WTC11 (cell line): ENCODE measurements at regions not wholly inside any gene's neighbourhood (a gene's known extent, or its start where the extent isn't known, plus 50 kb on each side); places are given as distances from the start of the nearest gene placed in this dataset.

Source experiments
- ATAC-seq: fragments of 200-7000 bp; cut with Tn5 transposase; 2 replicates; pipeline ENCODE4 v1.10.0; 2021; ENCODE audit warnings: mild to moderate bottlenecking, moderate library complexity
- CTCF ChIA-PET: fragments of 300-600 bp; sonication (Branson Sonifier 250); formaldehyde crosslinking; loops from one replicate; lab custom pipeline; 2021; ENCODE audit warnings: antibody characterized with exemption; lab: Charles Lee
- POLR2A ChIA-PET: fragments of 350-600 bp; sonication (Branson Sonifier 250); formaldehyde crosslinking; loops from one replicate; lab custom pipeline; 2021; ENCODE audit warnings: antibody characterized with exemption; lab: Charles Lee
- DNase-seq: peaks from one replicate; pipeline ENCODE4 v3.0.0; 2021; ENCODE audit warnings: low spot score
- H3K27ac Mint-ChIP-seq: 2 replicates; pipeline ENCODE4 v1.8.0; 2021; ENCODE audit warnings: mixed read lengths
- H3K27me3 Mint-ChIP-seq: 2 replicates; pipeline ENCODE4 v1.8.0; 2021; ENCODE audit warnings: low read depth, mild to moderate bottlenecking, moderate library complexity, mixed read lengths
- H3K36me3 Mint-ChIP-seq: 2 replicates; pipeline ENCODE4 v1.8.0; 2021; ENCODE audit warnings: mixed read lengths
- H3K4me1 Mint-ChIP-seq: 2 replicates; pipeline ENCODE4 v1.8.0; 2022; ENCODE audit warnings: mixed read lengths
- H3K4me3 Mint-ChIP-seq: 2 replicates; pipeline ENCODE4 v1.8.0; 2021; ENCODE audit warnings: mild to moderate bottlenecking, moderate library complexity, mixed read lengths
- H3K9me3 Mint-ChIP-seq: 2 replicates; pipeline ENCODE4 v1.8.0; 2021; ENCODE audit warnings: mixed read lengths
- ATF1 ChIP-seq: sonication (generic); formaldehyde crosslinking; IDR thresholded peaks from 2 replicates; pipeline ENCODE4 v1.8.1; 2023; ENCODE audit warnings: mild to moderate bottlenecking, moderate library complexity, missing genetic modification reagents
- ATF2 ChIP-seq: sonication (generic); formaldehyde crosslinking; IDR thresholded peaks from 2 replicates; pipeline ENCODE4 v1.8.1; 2022; ENCODE audit warnings: low read depth, missing genetic modification reagents, borderline replicate concordance
- CBFB ChIP-seq: sonication (generic); formaldehyde crosslinking; IDR thresholded peaks from 2 replicates; pipeline ENCODE4 v1.8.1; 2022; ENCODE audit warnings: mild to moderate bottlenecking, low read depth, missing genetic modification reagents
- FOXK1 ChIP-seq: sonication (generic); formaldehyde crosslinking; IDR thresholded peaks from 2 replicates; pipeline ENCODE4 v1.8.0; 2022; ENCODE audit warnings: mild to moderate bottlenecking, moderate library complexity, missing genetic modification reagents
- GRHL2 ChIP-seq: fragments of 250-450 bp; sonication (Bioruptor Pico); IDR thresholded peaks from 2 replicates; pipeline ENCODE4 v1.8.0; 2022; ENCODE audit warnings: mild to moderate bottlenecking, moderate library complexity; ENCODE audit not compliant: insufficient replicate concordance, severe bottlenecking
- HMGA2 ChIP-seq: fragments of 250-450 bp; sonication (Bioruptor Pico); IDR thresholded peaks from 2 replicates; pipeline ENCODE4 v1.4.0; 2021; ENCODE audit warnings: mild to moderate bottlenecking, moderate library complexity
- JUN ChIP-seq: sonication (generic); formaldehyde crosslinking; IDR thresholded peaks from 2 replicates; pipeline ENCODE4 v1.8.0; 2023; ENCODE audit warnings: mild to moderate bottlenecking, missing genetic modification reagents
- MYBL2 ChIP-seq: sonication (generic); formaldehyde crosslinking; IDR thresholded peaks from 2 replicates; pipeline ENCODE4 v1.8.1; 2023; ENCODE audit warnings: mild to moderate bottlenecking, moderate library complexity, missing genetic modification reagents
- NR2C2 ChIP-seq: sonication (generic); formaldehyde crosslinking; IDR thresholded peaks from 2 replicates; pipeline ENCODE4 v1.8.0; 2022; ENCODE audit warnings: mild to moderate bottlenecking, missing genetic modification reagents
- RORB ChIP-seq: fragments of 250-450 bp; sonication (Bioruptor Pico); IDR thresholded peaks from 2 replicates; pipeline ENCODE4 v1.9.0; 2021; ENCODE audit warnings: mild to moderate bottlenecking
- SMAD4 ChIP-seq: sonication (generic); formaldehyde crosslinking; IDR thresholded peaks from 2 replicates; pipeline ENCODE4 v1.8.0; 2022; ENCODE audit warnings: mild to moderate bottlenecking, missing genetic modification reagents
- ZBTB21 ChIP-seq: sonication (generic); formaldehyde crosslinking; IDR thresholded peaks from 2 replicates; pipeline ENCODE4 v1.8.1; 2023; ENCODE audit warnings: mild to moderate bottlenecking, missing genetic modification reagents, borderline replicate concordance
- ZNF121 ChIP-seq: sonication (generic); formaldehyde crosslinking; IDR thresholded peaks from 2 replicates; pipeline ENCODE4 v1.8.0; 2023; ENCODE audit warnings: missing genetic modification reagents
- ZNF396 ChIP-seq: fragments of 250-450 bp; sonication (Bioruptor Pico); IDR thresholded peaks from 2 replicates; pipeline ENCODE4 v1.8.0; 2021; ENCODE audit warnings: mild to moderate bottlenecking, moderate library complexity, borderline replicate concordance
- ZNF425 ChIP-seq: fragments of 250-450 bp; sonication (Bioruptor Pico); conservative IDR thresholded peaks from 2 replicates; pipeline ENCODE4 v1.9.0; 2021; ENCODE audit warnings: mild to moderate bottlenecking
- TF ChIP-seq, protein P1 (sequence below): sonication (generic); formaldehyde crosslinking; IDR thresholded peaks from 2 replicates; pipeline ENCODE4 v1.8.1; 2023; ENCODE audit warnings: mild to moderate bottlenecking, missing genetic modification reagents
- TF ChIP-seq, protein P2 (sequence below): fragments of 250-450 bp; sonication (Bioruptor Pico); IDR thresholded peaks from 2 replicates; pipeline ENCODE4 v1.9.0; 2021; ENCODE audit warnings: moderate library complexity, mild to moderate bottlenecking, inconsistent platforms, borderline replicate concordance
- TF ChIP-seq, protein P3 (sequence below): sonication (generic); formaldehyde crosslinking; IDR thresholded peaks from 2 replicates; pipeline ENCODE4 v1.8.0; 2023; ENCODE audit warnings: mild to moderate bottlenecking, missing genetic modification reagents
- TF ChIP-seq, protein P4 (sequence below): sonication (generic); formaldehyde crosslinking; IDR thresholded peaks from 2 replicates; pipeline ENCODE4 v1.8.0; 2023; ENCODE audit warnings: missing genetic modification reagents
- TF ChIP-seq, protein P5 (sequence below): fragments of 250-450 bp; sonication (Bioruptor Pico); IDR thresholded peaks from 2 replicates; pipeline ENCODE4 v1.8.0; 2021; ENCODE audit warnings: mild to moderate bottlenecking

DNA sequence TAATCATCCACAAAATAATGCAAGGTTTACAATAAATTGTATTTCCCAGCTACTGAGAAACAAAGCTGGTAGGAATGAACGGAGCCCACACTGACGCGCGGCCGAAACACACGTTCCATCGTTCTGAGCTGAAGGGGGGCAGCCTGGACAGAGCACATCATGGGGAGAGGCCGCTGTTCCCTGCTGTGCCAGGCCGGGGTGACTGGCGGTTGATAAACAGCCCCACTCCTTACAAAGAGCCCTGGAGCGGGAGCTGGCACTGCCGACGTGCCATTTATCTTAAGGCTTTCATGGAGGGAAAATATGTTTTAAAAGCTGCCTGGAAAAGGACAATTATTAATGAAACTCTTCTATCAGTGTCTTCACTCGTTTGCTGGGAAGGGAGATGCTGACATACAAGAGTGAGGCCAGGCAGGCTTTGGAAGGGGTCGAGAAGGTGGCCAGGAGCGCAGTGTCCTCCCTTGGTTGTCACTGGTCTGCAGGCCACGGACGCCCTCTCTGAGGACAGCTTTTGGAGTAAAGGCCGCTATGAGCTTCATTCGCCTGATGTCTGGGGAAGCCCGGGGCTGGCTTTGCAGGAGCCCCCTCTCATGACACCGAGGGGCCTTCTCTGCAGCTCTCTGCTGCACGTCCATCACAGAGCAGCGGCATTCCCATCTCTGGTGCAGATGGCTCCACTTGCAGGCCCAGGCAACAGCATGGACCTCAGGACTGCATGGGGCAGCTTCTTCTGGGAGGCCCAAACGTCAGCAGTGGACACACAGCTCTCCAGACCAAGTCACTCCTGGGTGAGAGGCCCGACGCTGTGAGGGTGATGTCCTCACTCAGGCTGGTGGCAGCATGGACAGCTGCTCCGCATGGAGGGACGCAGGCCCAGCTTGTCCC is 355.3 kb upstream of the SFSWAP start:
- CTCF ChIA-PET = interaction anchor here (1.0 kb wide), 1 partner anchor 97 kb away, joined by 3 read pairs; no protein-coding TSS in a partner anchor

GRCh38 chr12:131356485-131357184 is 354.3 kb upstream of the SFSWAP start:
- ChIA-PET POLR2A (no interaction called here), CTCF (no interaction called here)
- no peak for ATAC-seq
- peaks cover 6% of the 10 kb centered on the region; the same call in 1 of the 2 replicates for H3K4me1 Mint-ChIP-seq
- H3K27ac Mint-ChIP-seq = no peak overlapping the region
- H3K36me3 Mint-ChIP-seq = peaks cover 2% of the 10 kb centered on the region; the same call in 1 of the 2 replicates
- H3K4me3 Mint-ChIP-seq = no peak overlapping the region
- peaks cover 24% of the 10 kb centered on the region for H3K9me3 Mint-ChIP-seq
- TF ChIP-seq CBFB (CRISPR knock-in tag) (no peak), HMGA2 (CRISPR knock-in tag) (no peak), ZNF396 (CRISPR knock-in tag) (no peak), RORB (CRISPR knock-in tag) (no peak), GRHL2 (no peak), ZNF425 (CRISPR knock-in tag) (no peak), JUN (CRISPR knock-in tag) (no peak)
- TF ChIP-seq, protein P1, sequence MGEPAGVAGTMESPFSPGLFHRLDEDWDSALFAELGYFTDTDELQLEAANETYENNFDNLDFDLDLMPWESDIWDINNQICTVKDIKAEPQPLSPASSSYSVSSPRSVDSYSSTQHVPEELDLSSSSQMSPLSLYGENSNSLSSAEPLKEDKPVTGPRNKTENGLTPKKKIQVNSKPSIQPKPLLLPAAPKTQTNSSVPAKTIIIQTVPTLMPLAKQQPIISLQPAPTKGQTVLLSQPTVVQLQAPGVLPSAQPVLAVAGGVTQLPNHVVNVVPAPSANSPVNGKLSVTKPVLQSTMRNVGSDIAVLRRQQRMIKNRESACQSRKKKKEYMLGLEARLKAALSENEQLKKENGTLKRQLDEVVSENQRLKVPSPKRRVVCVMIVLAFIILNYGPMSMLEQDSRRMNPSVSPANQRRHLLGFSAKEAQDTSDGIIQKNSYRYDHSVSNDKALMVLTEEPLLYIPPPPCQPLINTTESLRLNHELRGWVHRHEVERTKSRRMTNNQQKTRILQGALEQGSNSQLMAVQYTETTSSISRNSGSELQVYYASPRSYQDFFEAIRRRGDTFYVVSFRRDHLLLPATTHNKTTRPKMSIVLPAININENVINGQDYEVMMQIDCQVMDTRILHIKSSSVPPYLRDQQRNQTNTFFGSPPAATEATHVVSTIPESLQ (CRISPR knock-in tag) = no peak
- TF ChIP-seq, protein P2, sequence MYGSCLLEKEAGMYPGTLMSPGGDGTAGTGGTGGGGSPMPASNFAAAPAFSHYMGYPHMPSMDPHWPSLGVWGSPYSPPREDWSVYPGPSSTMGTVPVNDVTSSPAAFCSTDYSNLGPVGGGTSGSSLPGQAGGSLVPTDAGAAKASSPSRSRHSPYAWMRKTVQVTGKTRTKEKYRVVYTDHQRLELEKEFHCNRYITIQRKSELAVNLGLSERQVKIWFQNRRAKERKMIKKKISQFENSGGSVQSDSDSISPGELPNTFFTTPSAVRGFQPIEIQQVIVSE (CRISPR knock-in tag) = no peak
- TF ChIP-seq, protein P3, sequence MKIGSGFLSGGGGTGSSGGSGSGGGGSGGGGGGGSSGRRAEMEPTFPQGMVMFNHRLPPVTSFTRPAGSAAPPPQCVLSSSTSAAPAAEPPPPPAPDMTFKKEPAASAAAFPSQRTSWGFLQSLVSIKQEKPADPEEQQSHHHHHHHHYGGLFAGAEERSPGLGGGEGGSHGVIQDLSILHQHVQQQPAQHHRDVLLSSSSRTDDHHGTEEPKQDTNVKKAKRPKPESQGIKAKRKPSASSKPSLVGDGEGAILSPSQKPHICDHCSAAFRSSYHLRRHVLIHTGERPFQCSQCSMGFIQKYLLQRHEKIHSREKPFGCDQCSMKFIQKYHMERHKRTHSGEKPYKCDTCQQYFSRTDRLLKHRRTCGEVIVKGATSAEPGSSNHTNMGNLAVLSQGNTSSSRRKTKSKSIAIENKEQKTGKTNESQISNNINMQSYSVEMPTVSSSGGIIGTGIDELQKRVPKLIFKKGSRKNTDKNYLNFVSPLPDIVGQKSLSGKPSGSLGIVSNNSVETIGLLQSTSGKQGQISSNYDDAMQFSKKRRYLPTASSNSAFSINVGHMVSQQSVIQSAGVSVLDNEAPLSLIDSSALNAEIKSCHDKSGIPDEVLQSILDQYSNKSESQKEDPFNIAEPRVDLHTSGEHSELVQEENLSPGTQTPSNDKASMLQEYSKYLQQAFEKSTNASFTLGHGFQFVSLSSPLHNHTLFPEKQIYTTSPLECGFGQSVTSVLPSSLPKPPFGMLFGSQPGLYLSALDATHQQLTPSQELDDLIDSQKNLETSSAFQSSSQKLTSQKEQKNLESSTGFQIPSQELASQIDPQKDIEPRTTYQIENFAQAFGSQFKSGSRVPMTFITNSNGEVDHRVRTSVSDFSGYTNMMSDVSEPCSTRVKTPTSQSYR = no peak
- TF ChIP-seq, protein P4, sequence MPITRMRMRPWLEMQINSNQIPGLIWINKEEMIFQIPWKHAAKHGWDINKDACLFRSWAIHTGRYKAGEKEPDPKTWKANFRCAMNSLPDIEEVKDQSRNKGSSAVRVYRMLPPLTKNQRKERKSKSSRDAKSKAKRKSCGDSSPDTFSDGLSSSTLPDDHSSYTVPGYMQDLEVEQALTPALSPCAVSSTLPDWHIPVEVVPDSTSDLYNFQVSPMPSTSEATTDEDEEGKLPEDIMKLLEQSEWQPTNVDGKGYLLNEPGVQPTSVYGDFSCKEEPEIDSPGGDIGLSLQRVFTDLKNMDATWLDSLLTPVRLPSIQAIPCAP (CRISPR knock-in tag) = no peak
- TF ChIP-seq, protein P5, sequence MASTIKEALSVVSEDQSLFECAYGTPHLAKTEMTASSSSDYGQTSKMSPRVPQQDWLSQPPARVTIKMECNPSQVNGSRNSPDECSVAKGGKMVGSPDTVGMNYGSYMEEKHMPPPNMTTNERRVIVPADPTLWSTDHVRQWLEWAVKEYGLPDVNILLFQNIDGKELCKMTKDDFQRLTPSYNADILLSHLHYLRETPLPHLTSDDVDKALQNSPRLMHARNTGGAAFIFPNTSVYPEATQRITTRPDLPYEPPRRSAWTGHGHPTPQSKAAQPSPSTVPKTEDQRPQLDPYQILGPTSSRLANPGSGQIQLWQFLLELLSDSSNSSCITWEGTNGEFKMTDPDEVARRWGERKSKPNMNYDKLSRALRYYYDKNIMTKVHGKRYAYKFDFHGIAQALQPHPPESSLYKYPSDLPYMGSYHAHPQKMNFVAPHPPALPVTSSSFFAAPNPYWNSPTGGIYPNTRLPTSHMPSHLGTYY (CRISPR knock-in tag) = no peak
- DNase-seq = no peak
- no peaks in the 10 kb centered on the region; the same call in 1 of the 2 replicates for H3K27me3 Mint-ChIP-seq

More for the DNA sequence above, 355.3 kb upstream of the SFSWAP start:
- DNase-seq (no peak), ATAC-seq (no peak)
- no peak overlapping the region for H3K27ac Mint-ChIP-seq
- TF ChIP-seq SMAD4 (CRISPR knock-in tag) = no peak
- no peak for TF ChIP-seq ATF1 (CRISPR knock-in tag)
- TF ChIP-seq, protein P2 (CRISPR knock-in tag) = no peak
- no peak for TF ChIP-seq ATF2 (CRISPR knock-in tag)
- TF ChIP-seq ZNF121 (CRISPR knock-in tag) = no peak
- TF ChIP-seq NR2C2 (CRISPR knock-in tag) = no peak
- TF ChIP-seq MYBL2 (CRISPR knock-in tag) = no peak
- no peak for TF ChIP-seq FOXK1 (CRISPR knock-in tag)
- TF ChIP-seq ZBTB21 = no peak
- H3K4me3 Mint-ChIP-seq = no peak overlapping the region
- H3K36me3 Mint-ChIP-seq = peaks cover 4% of the 10 kb centered on the region; the same call in 1 of the 2 replicates
- H3K4me1 Mint-ChIP-seq = peaks cover 6% of the 10 kb centered on the region; the same call in 1 of the 2 replicates
- H3K9me3 Mint-ChIP-seq = peaks cover 18% of the 10 kb centered on the region
- POLR2A ChIA-PET = interaction anchor here (0.5 kb wide), 1 partner anchor 406 kb away, joined by 3 read pairs; no protein-coding TSS in a partner anchor
- H3K27me3 Mint-ChIP-seq = no peaks in the 10 kb centered on the region; the same call in 1 of the 2 replicates
